B cell (primary cell): ENCODE measurements at regions not wholly inside any gene's neighbourhood (a gene's known extent, or its start where the extent isn't known, plus 50 kb on each side); places are given as distances from the start of the nearest gene placed in this dataset.

Source experiments
- ATAC-seq: fragments of 200-7000 bp; cut with Tn5 transposase; one replicate; pipeline ENCODE4 v1.10.0; 2021; ENCODE audit warnings: low read depth, mild to moderate bottlenecking, moderate number of reproducible peaks, moderate library complexity
- CTCF ChIA-PET: fragments of 350-600 bp; sonication (Branson Sonifier 250); formaldehyde crosslinking; loops from one replicate; lab custom pipeline; 2021; ENCODE audit warnings: antibody characterized with exemption, inconsistent platforms; lab: Charles Lee
- POLR2A ChIA-PET: fragments of 350-600 bp; sonication (Branson Sonifier 250); formaldehyde crosslinking; loops from one replicate; lab custom pipeline; 2021; ENCODE audit warnings: antibody characterized with exemption; lab: Charles Lee
- DNase-seq: peaks from one replicate; pipeline ENCODE4 v3.0.0; 2013
- H2AFZ ChIP-seq: 2 replicates; pipeline ENCODE4 v1.6.1; 2012; ENCODE audit warnings: mild to moderate bottlenecking, low read depth, low read length; ENCODE audit not compliant: insufficient read depth, poor library complexity, severe bottlenecking
- H3K27ac ChIP-seq, 2 donors: 1 replicate in 1 of 2; 2 replicates in 1 of 2; pipeline ENCODE4 v1.5.1; 2012 to 2013; ENCODE audit warnings: low read length in 2 of 2, mild to moderate bottlenecking in 2 of 2, moderate library complexity in 1 of 2
- H3K27me3 ChIP-seq, 4 experiments: fragments of 200-600 bp in 1 of 4; sonication (generic) in 1 of 4; replicated peaks in 1 of 4; 1 replicate in 2 of 4; 2 replicates in 2 of 4; pipeline versions ENCODE4 v1.6.1 to v1.7.0; 2013 to 2016; ENCODE audit warnings: low read length in 3 of 4, mild to moderate bottlenecking in 2 of 4, mixed read lengths in 1 of 4, moderate library complexity in 1 of 4; ENCODE audit not compliant: insufficient read depth in 4 of 4, control insufficient read depth in 3 of 4; ENCODE audit errors: control extremely low read depth in 1 of 4
- H3K36me3 ChIP-seq, 2 experiments: replicated peaks in 1 of 2; 1 replicate in 1 of 2; 2 replicates in 1 of 2; pipeline versions ENCODE4 v1.6.1 to v1.7.1; 2013; ENCODE audit warnings: low read length in 1 of 2; ENCODE audit not compliant: insufficient read depth in 2 of 2, control insufficient read depth in 1 of 2; ENCODE audit errors: control extremely low read depth in 1 of 2, extremely low read depth in 1 of 2
- H3K4me1 ChIP-seq, 2 donors: fragments of 200-600 bp in 1 of 2; sonication (generic) in 1 of 2; 1 replicate in 1 of 2; 2 replicates in 1 of 2; pipeline versions ENCODE4 v1.5.1 to v1.6.1; 2013 to 2017; ENCODE audit warnings: low read length in 2 of 2; ENCODE audit not compliant: control insufficient read depth in 2 of 2, insufficient read depth in 2 of 2
- H3K4me2 ChIP-seq: replicated peaks from 2 replicates; pipeline ENCODE3; 2012; ENCODE audit warnings: mild to moderate bottlenecking, low read depth, low read length; ENCODE audit not compliant: poor library complexity, severe bottlenecking
- H3K4me3 ChIP-seq, 5 experiments: fragments of 200-600 bp in 1 of 5; sonication (generic) in 1 of 5; 1 replicate in 3 of 5; 2 replicates in 2 of 5; pipeline versions ENCODE4 v1.5.1 to v1.7.0; 2011 to 2016; ENCODE audit warnings: low read length in 4 of 5, mild to moderate bottlenecking in 4 of 5, low read depth in 2 of 5, control low read depth in 1 of 5, moderate library complexity in 1 of 5; ENCODE audit not compliant: insufficient read depth in 1 of 5; ENCODE audit errors: control extremely low read depth in 1 of 5, extremely low read depth in 1 of 5
- H3K79me2 ChIP-seq: fragments of 200-600 bp; sonication (generic); one replicate; pipeline ENCODE4 v1.6.0; 2016; ENCODE audit warnings: low read length; ENCODE audit not compliant: control insufficient read depth, insufficient read depth
- H3K9ac ChIP-seq: fragments of 200-600 bp; sonication (generic); 2 replicates; pipeline ENCODE4 v1.6.1; 2017; ENCODE audit warnings: mild to moderate bottlenecking, low read length, moderate library complexity
- H3K9me3 ChIP-seq, 3 donors: one replicate each; pipeline versions ENCODE4 v1.6.1 to v1.7.1; 2013; ENCODE audit warnings: low read length in 2 of 3; ENCODE audit not compliant: control insufficient read depth in 2 of 3, insufficient read depth in 1 of 3; ENCODE audit errors: control extremely low read depth in 1 of 3
- H4K20me1 ChIP-seq: 2 replicates; pipeline ENCODE4 v1.6.0; 2012; ENCODE audit warnings: mild to moderate bottlenecking, low read length; ENCODE audit not compliant: insufficient read depth, control insufficient read depth, poor library complexity, severe bottlenecking
- H3K27ac Mint-ChIP-seq: one replicate; pipeline ENCODE4 v1.8.0; 2021; ENCODE audit warnings: mixed read lengths
- H3K27me3 Mint-ChIP-seq: one replicate; pipeline ENCODE4 v1.8.0; 2021; ENCODE audit warnings: mixed read lengths
- H3K4me1 Mint-ChIP-seq: one replicate; pipeline ENCODE4 v1.8.0; 2021; ENCODE audit warnings: mixed read lengths
- H3K4me3 Mint-ChIP-seq: one replicate; pipeline ENCODE4 v1.8.0; 2021; ENCODE audit warnings: mixed read lengths
- H3K9me3 Mint-ChIP-seq: one replicate; pipeline ENCODE4 v1.8.0; 2022; ENCODE audit warnings: mixed read lengths; ENCODE audit not compliant: insufficient read depth
- EZH2 ChIP-seq: IDR thresholded peaks from 2 replicates; pipeline ENCODE4 v1.6.1; 2012; ENCODE audit warnings: borderline replicate concordance, low read depth, mild to moderate bottlenecking, moderate library complexity, low read length; ENCODE audit not compliant: insufficient read depth, poor library complexity, severe bottlenecking
- WGBS: methylation state at CpG from one replicate; pipeline ENCODE4 v1.1.5; 2013; ENCODE audit warnings: missing lambda C conversion rate; ENCODE audit not compliant: insufficient coverage; 5-methylcytosine and 5-hydroxymethylcytosine counted together
- intact Hi-C: fragments of 100-400 bp; cut with micrococcal nuclease; formaldehyde crosslinking; loops from one replicate; pipeline ENCODE4 v1.10.0; 2022
- TF ChIP-seq, protein P1 (sequence below): fragments of 200-600 bp; IDR thresholded peaks from one replicate; pipeline ENCODE4 v1.8.0; 2022; ENCODE audit warnings: antibody characterized with exemption, mild to moderate bottlenecking

DNA sequence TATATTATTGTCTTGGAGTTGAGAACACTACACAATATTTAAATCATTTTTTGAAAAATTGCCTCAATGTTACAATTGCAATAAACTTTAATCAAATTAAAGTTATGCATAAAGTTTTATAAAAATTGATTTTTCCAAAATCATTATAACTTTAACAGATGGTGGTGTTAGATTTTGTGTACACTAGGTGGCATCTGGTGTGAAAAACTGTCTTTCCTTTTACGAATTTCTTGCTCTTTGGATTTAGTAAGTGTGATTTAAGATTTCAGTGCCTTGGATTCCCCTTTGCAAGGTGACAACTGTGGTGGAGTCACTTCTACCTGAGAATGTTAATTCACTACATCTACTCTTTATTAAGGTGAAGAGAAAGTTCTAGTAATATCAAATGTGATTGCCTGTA is 91.6 kb downstream of the AREG start:
- no CpG with 5 or more reads among the region's 1 CpG for WGBS
- ATAC-seq (no peak), DNase-seq (no peak)
- H3K4me1 Mint-ChIP-seq = peaks cover 3% of the 10 kb centered on the region
- no peak overlapping the region for H3K27ac Mint-ChIP-seq
- Histone ChIP-seq H2AFZ (no peak overlapping the region), H3K27me3 (peaks cover 0 to 7% (median 0%) of the 10 kb centered on the region in 4 experiments), H3K36me3 (no peaks in the 10 kb centered on the region), H3K4me3 (no peak overlapping the region), H3K27ac (no peak overlapping the region), H4K20me1 (no peaks in the 10 kb centered on the region), H3K9ac (no peak overlapping the region), H3K4me2 (no peak overlapping the region), H3K9me3 (no peaks in the 10 kb centered on the region), H3K4me1 (no peaks in the 10 kb centered on the region), H3K79me2 (no peaks in the 10 kb centered on the region)
- ChIA-PET POLR2A (no interaction called here), CTCF (no interaction called here)
- H3K27me3 Mint-ChIP-seq = peaks cover 8% of the 10 kb centered on the region
- TF ChIP-seq, protein P1, sequence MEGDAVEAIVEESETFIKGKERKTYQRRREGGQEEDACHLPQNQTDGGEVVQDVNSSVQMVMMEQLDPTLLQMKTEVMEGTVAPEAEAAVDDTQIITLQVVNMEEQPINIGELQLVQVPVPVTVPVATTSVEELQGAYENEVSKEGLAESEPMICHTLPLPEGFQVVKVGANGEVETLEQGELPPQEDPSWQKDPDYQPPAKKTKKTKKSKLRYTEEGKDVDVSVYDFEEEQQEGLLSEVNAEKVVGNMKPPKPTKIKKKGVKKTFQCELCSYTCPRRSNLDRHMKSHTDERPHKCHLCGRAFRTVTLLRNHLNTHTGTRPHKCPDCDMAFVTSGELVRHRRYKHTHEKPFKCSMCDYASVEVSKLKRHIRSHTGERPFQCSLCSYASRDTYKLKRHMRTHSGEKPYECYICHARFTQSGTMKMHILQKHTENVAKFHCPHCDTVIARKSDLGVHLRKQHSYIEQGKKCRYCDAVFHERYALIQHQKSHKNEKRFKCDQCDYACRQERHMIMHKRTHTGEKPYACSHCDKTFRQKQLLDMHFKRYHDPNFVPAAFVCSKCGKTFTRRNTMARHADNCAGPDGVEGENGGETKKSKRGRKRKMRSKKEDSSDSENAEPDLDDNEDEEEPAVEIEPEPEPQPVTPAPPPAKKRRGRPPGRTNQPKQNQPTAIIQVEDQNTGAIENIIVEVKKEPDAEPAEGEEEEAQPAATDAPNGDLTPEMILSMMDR = no peak
- intact Hi-C loops = no loop called here
- H3K4me3 Mint-ChIP-seq = no peak overlapping the region
- H3K9me3 Mint-ChIP-seq = no peaks in the 10 kb centered on the region

GRCh38 chr4:74537459-74537858 is 92.5 kb downstream of the AREG start:
- intact Hi-C loops = no loop called here
- Mint-ChIP-seq H3K4me1 (peaks cover 10% of the 10 kb centered on the region), H3K9me3 (no peaks in the 10 kb centered on the region), H3K4me3 (no peak overlapping the region), H3K27ac (no peak overlapping the region), H3K27me3 (peaks cover 5% of the 10 kb centered on the region)
- DNase-seq = no peak
- Histone ChIP-seq H3K27me3 (peaks cover 0 to 3% (median 0%) of the 10 kb centered on the region in 4 experiments), H2AFZ (no peak overlapping the region), H3K4me1 (no peaks in the 10 kb centered on the region), H3K36me3 (no peaks in the 10 kb centered on the region), H3K4me2 (no peak overlapping the region), H3K27ac (no peak overlapping the region), H3K9me3 (no peaks in the 10 kb centered on the region), H3K79me2 (no peaks in the 10 kb centered on the region), H3K4me3 (no peak overlapping the region), H4K20me1 (no peaks in the 10 kb centered on the region), H3K9ac (no peak overlapping the region)
- 55% methylated on average over 1 of the region's 3 CpGs for WGBS
- no peak for ATAC-seq
- CTCF ChIA-PET = no interaction called here
- POLR2A ChIA-PET = no interaction called here
- no peak for TF ChIP-seq EZH2
- TF ChIP-seq, protein P1 = no peak
